ENCODE measurements at regions not wholly inside any gene's neighbourhood (a gene's known extent, or its start where the extent isn't known, plus 50 kb on each side); places are given as distances from the start of the nearest gene placed in this dataset.

DNA sequence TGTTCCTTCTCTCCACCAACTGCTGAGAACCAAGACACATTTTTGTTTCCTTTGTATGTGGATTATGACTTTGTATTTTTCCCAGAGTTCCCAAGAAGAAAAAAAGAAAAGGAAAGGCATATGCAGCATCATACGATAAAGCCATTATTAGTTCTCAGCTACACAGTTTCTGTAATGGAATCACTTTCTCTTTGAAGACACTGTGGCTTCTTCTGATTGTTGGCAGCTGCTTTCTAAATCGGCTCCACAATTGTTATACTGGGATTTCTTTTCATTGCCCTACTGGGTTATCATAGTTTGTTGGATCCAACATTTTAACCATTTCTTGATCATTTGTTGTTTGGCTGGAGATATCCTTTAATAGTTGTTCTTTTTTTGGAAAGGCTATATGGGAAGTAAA, 89.5 kb upstream of the HIVEP3 start:
- no peak overlapping the region for H2AK5ac ChIP-seq (ENCODE audit: insufficient read length, low read length)
- H3K27me3 ChIP-seq (ENCODE audit: insufficient read depth, low read length) = no peaks in the 10 kb centered on the region
- no peak overlapping the region for H3T11ph ChIP-seq (ENCODE audit: low read length)
- no peak for DNase-seq
- TF ChIP-seq, protein P1, sequence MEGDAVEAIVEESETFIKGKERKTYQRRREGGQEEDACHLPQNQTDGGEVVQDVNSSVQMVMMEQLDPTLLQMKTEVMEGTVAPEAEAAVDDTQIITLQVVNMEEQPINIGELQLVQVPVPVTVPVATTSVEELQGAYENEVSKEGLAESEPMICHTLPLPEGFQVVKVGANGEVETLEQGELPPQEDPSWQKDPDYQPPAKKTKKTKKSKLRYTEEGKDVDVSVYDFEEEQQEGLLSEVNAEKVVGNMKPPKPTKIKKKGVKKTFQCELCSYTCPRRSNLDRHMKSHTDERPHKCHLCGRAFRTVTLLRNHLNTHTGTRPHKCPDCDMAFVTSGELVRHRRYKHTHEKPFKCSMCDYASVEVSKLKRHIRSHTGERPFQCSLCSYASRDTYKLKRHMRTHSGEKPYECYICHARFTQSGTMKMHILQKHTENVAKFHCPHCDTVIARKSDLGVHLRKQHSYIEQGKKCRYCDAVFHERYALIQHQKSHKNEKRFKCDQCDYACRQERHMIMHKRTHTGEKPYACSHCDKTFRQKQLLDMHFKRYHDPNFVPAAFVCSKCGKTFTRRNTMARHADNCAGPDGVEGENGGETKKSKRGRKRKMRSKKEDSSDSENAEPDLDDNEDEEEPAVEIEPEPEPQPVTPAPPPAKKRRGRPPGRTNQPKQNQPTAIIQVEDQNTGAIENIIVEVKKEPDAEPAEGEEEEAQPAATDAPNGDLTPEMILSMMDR (conservative IDR thresholded peaks at IDR 0.05) = no peak
- H2BK120ac ChIP-seq (ENCODE audit: low read depth, low read length, poor library complexity, severe bottlenecking) = no peak overlapping the region
- no peak overlapping the region for H4K91ac ChIP-seq (ENCODE audit: insufficient read length, low read depth, low read length)
- no peaks in the 10 kb centered on the region for H3K79me2 ChIP-seq (ENCODE audit: insufficient read depth, low read length)
- H2BK20ac ChIP-seq (ENCODE audit: low read depth, low read length, poor library complexity, severe bottlenecking) = no peak overlapping the region
- H3K4me1 ChIP-seq (ENCODE audit: insufficient read depth, low read length) = no peaks in the 10 kb centered on the region
- no peak overlapping the region for H3K14ac ChIP-seq (ENCODE audit: insufficient read depth, low read length)
- H2BK12ac ChIP-seq (ENCODE audit: insufficient read length, low read depth, low read length) = no peak overlapping the region
- no peak overlapping the region for H3K4ac ChIP-seq (ENCODE audit: low read depth, low read length)
- no peak overlapping the region for H3K27ac ChIP-seq (ENCODE audit: insufficient read length, low read depth, low read length)
- H3K9me3 ChIP-seq (ENCODE audit: control insufficient read depth, low read depth, low read length) = no peaks in the 10 kb centered on the region
- Mint-ChIP-seq H3K27ac (no peak overlapping the region), H3K36me3 (ENCODE audit: insufficient read depth in 1 of 3, low read depth in 3 of 3) (no peaks in the 10 kb centered on the region), H3K4me3 (no peak overlapping the region), H3K4me1 (peaks cover 4 to 5% of the 10 kb centered on the region in 2 experiments; a peak in 3 of 4 replicates), H3K9me3 (no peaks in the 10 kb centered on the region), H3K27me3 (ENCODE audit: low read depth) (peaks cover 17% of the 10 kb centered on the region)
- no peak overlapping the region for H3K56ac ChIP-seq (ENCODE audit: insufficient read length, low read depth, low read length)
- H3K9ac ChIP-seq (ENCODE audit: extremely low read depth, insufficient read length, low read length) = no peak overlapping the region
- no peak overlapping the region for H3K18ac ChIP-seq (ENCODE audit: insufficient read length, low read depth, low read length)
- H2BK5ac ChIP-seq (ENCODE audit: insufficient read length, low read length) = no peak overlapping the region
- H2AFZ ChIP-seq (ENCODE audit: low read length) = no peak overlapping the region
- H3K79me1 ChIP-seq (ENCODE audit: insufficient read depth, low read depth, low read length, poor library complexity, severe bottlenecking) = no peaks in the 10 kb centered on the region
- H4K8ac ChIP-seq (replicated peaks; ENCODE audit: insufficient read length, low read depth, low read length) = no peak overlapping the region
- no CpG with 5 or more reads among the region's 2 CpGs for WGBS (ENCODE audit: extremely low coverage, insufficient read length, low lambda C conversion rate)
- no peak overlapping the region for H3K23ac ChIP-seq (ENCODE audit: insufficient read length, low read depth, low read length)
- no peaks in the 10 kb centered on the region for H3K23me2 ChIP-seq (ENCODE audit: insufficient read length, low read depth, low read length, poor library complexity, severe bottlenecking)
- H4K5ac ChIP-seq (ENCODE audit: insufficient read length, low read depth, low read length) = no peak overlapping the region
- H4K20me1 ChIP-seq (ENCODE audit: control insufficient read depth, insufficient read depth, insufficient read length) = no peaks in the 10 kb centered on the region
- H3K4me2 ChIP-seq (ENCODE audit: insufficient read depth, insufficient read length, low read length) = no peak overlapping the region
- no peak overlapping the region for H2BK15ac ChIP-seq (ENCODE audit: low read depth, low read length)

Measured in H9 (cell line).